ENCODE measurements at regions not wholly inside any gene's neighbourhood (a gene's known extent, or its start where the extent isn't known, plus 50 kb on each side); places are given as distances from the start of the nearest gene placed in this dataset.
"Not testable (repeated sequence)": the region's sequence is repeated elsewhere in the genome, so short reads cannot be mapped to it uniquely, and the experiment has no call there.

DNA sequence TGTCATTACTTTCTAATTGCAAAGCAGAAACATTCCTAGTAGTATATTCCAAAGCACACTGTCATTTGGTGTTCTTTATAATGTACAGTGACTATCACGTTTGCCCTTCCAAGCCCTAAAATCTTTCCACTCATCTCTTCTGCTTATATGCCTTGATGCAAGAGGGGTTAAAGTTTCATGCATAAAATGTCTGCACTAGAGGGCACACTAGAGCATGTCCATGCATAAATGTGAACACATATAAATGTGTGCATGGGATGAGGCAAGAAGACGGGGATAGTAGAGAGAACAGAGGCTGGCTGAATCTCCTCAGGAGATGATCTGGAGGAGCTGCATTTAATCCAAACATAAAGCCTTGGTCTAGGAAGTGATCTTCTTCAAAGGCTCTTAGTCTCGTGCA lies 352.8 kb downstream of the BCL2L11 start:
- in situ Hi-C loops (cut with MboI; ENCODE audit: low pct_unique_long_range_greater_than_20kb, low sequenced_read_pairs), result not testable (repeated sequence)

DNA sequence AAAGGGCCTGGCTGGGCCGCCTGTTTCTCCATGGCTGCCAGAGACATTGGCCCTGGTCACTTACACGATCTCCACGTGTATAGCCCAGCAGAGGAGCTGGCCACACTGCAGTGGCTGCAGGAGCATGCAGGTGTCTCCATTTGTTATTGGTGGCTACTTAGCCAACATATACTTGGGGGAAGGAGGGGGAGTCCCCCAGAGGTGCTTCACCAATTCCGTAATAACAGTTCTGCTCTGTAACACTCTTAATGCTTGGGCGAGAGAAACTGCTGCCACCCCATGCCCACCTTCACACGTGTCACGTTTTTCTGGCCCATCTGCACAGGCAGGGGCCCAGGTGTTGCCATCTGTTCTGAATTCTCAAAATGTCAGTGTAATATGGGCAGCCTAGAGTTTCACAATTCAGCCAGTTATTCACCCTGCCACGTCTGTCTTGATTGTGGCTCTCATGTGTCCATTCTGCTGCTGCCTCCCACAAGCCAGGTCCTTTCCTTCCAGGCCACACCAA lies 353.5 kb downstream of the BCL2L11 start:
- DNase-seq; in situ Hi-C loops (cut with MboI; ENCODE audit: low pct_unique_long_range_greater_than_20kb, low sequenced_read_pairs): not testable (repeated sequence)

More for the DNA sequence above, 352.8 kb downstream of the BCL2L11 start:
- not testable (repeated sequence) for DNase-seq

DNA sequence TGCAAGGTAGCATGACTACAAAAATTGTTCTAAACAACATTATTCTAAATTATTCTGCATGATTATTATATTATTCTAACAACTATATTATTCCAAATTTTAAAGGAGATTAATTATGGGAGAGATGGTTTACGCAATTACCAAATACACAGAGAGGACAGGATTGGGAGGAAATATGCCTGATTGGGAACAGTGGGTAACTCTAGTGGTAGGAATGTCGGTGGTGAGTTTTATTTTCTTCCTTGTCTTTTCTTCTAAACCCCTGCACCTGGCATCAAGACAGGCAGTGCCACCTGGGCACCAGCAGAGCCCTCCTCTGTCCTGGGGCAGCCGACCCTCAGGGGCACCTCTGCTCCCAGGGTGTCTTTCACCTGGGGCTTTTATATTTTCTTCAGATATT lies 357.6 kb downstream of the BCL2L11 start:
- DNase-seq; in situ Hi-C loops (cut with MboI; ENCODE audit: low pct_unique_long_range_greater_than_20kb, low sequenced_read_pairs): not testable (repeated sequence)

DNA sequence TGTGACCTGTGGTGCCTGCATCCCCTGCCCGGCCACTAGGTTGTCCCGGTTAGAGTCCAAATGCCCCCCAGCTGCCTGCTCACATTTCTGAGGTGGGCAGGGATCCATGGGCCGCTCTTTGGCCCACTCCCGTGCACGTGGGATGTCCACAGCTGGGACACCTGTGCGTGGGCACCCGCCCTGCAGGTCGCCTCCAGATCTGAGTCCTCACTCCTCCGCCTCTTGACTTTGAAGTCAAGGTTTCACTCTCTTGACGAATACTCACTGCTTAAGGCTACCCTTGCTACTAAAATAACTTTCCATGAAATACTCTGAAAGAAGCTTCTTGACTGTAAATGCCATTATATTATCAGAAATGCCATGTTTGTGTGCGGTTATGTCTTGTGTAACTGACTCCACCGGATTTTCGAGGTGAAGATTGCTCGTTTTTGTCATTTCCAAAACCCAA lies 358.2 kb downstream of the BCL2L11 start:
- in situ Hi-C loops (cut with MboI; ENCODE audit: low pct_unique_long_range_greater_than_20kb, low sequenced_read_pairs), result not testable (repeated sequence)
- DNase-seq, result peak; percentile 34

DNA sequence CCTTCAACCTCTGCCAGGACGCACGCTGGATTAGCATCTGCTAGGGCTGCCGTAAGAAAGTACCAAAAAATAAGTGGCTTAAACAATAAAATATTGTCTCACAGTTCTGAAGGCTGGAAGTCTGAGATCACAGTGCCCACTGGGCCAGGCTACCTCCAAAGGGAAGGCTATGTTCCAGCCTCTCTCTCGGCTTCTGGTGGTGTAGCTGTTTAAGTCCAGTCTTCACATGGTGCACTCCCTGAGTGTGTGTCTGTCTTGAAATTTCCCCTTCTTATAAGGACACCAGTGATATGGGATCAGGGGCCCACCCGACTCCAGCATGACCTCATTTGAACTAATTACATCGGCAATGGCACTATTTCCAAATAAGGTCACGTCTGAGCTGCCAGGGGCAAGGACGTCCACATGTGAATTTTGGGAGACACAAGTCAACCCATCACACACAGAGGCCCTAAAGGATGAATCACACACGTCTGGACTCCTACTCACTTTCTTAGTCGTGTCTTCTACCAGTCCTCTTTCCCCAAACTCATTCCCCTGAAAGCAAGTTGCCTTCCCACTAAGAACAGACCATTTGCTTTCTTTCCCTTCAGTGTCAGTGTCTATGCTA lies 359.4 kb downstream of the BCL2L11 start:
- in situ Hi-C loops (cut with MboI; ENCODE audit: low pct_unique_long_range_greater_than_20kb, low sequenced_read_pairs); DNase-seq: not testable (repeated sequence)

DNA sequence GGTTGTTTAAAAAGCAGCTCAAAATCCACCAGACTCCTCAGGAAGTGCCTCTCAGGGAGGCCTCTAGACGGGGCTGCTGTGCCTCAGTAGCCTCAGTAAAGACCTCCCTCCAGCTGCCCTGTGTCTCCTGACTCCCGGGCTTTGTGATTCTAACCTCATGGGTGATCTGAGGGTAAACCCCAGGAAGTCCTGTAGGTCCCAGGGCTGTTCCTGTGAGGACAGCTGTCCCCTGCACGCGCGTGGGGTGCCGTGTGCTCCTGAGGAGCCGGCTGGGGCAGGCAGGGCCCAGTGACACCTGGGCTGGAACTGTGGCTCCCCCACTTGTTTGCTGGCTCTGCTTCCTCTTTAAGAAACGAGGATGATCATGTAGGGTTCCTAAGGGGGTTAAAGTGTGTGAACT lies 359.9 kb downstream of the BCL2L11 start:
- in situ Hi-C loops (cut with MboI; ENCODE audit: low pct_unique_long_range_greater_than_20kb, low sequenced_read_pairs), result not testable (repeated sequence)

DNA sequence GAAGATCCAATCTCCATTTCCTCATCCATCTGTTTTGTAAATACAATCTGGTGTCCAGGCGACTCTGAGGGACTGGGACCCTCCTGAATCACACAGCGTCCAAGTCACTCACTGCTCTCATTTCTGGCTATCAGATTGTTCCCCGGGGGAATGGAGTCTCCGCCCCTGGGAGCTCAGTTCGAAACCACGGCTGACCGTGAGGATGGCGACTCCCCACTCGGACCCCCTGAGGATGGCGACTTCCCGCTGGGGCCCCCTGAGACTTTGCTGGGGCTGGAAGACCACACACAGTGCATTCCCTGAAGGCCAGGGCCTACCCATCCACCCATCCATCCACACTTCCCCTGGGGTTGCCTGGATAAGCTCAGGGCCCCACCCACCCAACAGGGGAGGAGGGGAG lies 360.5 kb downstream of the BCL2L11 start:
- DNase-seq; in situ Hi-C loops (cut with MboI; ENCODE audit: low pct_unique_long_range_greater_than_20kb, low sequenced_read_pairs): not testable (repeated sequence)

More for the DNA sequence above, 359.9 kb downstream of the BCL2L11 start:
- peak; percentile 45 for DNase-seq

DNA sequence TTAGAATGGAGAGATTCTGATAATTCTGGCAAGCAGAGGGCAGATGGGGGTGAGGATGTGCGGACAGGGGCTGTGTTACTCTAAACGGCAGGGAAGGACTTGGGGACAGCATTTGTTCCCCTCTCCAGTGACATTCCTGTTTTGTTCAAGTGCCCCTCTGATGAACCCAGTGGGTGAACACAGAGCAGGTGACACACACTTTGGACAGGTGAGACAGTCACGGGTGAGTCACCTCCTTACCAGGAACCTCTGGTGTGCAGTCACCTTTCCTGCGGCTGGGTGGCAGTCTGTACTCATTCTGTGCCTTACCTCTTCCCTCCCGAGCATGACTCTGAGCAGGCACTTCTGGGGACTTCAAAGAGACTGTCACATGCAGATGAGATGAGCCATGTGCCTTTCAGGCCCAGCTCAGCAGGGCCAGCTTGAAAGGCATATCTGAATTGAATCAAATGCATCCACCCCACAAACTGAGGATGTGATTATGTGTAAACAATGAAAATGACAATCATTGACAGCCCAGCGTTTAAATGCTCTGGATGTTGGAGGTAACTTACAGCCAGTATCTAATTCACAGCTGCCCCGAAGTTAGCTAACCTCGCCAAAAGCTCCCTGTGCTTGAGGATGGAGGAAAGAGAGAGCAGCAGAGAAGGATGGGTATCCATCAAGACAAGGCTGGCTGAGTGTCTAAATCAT lies 362.4 kb downstream of the BCL2L11 start:
- DNase-seq; in situ Hi-C loops (cut with MboI; ENCODE audit: low pct_unique_long_range_greater_than_20kb, low sequenced_read_pairs): not testable (repeated sequence)

DNA sequence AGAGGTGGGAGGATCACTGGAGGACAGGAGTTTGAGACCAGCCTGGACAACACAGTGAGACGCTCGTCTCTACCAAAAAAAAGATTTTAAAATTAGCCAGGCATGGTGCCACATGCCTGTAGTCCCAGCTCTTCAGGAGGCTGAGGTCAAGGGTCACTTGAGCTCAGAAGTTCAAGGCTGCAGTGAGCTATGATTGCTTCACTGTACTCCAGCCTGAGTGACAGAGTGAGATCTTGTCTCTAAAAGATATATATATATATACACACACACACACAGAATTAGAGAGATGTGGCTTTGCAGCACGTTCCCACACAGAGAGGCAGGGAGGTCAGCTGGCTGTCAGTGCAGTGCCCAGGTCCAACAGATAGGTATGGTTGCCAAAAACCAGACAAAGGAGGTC lies 363.4 kb downstream of the BCL2L11 start:
- in situ Hi-C loops (cut with MboI; ENCODE audit: low pct_unique_long_range_greater_than_20kb, low sequenced_read_pairs); DNase-seq: not testable (repeated sequence)

DNA sequence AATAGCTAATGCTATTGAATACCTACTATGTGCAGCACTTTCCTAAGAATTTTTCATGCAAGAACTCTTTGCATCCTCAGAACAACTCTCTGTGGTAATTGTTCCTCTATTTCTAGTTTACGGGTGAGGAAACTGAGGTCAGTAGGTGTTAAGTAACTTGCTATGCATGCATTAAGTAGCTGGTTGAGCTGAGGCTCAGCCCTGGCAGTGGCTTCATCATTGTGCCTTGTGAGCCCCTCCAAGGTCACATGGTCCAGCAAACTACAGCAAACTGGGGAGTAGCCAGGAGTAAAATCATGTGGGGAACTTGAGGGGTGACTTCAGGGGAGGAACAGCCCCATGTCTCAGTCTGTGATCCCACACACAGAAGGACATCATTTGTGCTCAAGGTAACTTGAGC lies 365.2 kb downstream of the BCL2L11 start:
- DNase-seq; in situ Hi-C loops (cut with MboI; ENCODE audit: low pct_unique_long_range_greater_than_20kb, low sequenced_read_pairs): not testable (repeated sequence)

DNA sequence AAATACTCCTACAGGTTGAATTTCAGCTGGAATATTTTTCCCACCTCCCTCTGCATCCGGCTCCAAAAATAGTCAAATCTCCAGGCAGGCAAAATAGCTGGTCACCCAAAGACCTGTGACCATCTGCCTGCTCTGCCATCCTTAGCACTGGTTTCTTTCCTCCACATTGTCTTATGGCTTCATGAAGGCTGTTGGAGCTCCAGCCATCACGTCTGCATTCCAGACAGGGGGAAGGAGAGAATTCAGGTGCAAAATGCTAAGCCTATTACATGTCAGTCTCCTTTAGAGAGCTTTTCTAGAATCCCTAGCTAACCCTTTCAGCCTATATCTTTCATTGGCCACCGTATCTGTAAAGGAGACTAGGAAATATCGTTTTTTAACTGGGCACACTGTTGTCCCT lies 367.7 kb downstream of the BCL2L11 start:
- in situ Hi-C loops (cut with MboI; ENCODE audit: low pct_unique_long_range_greater_than_20kb, low sequenced_read_pairs), result not testable (repeated sequence)

DNA sequence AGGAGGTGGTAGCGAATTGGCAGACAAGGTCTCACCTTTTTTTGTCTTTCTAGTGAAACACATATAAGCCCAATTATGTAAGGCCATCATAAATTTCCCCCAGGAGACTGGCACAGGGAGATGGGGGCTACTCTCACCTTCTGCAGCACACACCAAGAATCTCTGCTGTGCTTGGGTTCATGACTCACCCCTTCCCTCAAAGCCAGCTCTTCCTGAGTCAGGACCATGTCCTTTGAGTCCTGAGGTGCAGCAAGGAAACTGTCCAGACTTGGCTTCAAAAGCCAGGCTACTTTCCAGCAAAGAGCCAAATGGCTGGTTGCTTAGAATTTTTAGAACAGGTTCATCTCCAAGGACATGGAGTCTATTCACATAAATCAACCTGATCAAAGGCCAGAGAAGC lies 368.7 kb downstream of the BCL2L11 start:
- DNase-seq; in situ Hi-C loops (cut with MboI; ENCODE audit: low pct_unique_long_range_greater_than_20kb, low sequenced_read_pairs): not testable (repeated sequence)

More for the DNA sequence above, 367.7 kb downstream of the BCL2L11 start:
- DNase-seq, result not testable (repeated sequence)

DNA sequence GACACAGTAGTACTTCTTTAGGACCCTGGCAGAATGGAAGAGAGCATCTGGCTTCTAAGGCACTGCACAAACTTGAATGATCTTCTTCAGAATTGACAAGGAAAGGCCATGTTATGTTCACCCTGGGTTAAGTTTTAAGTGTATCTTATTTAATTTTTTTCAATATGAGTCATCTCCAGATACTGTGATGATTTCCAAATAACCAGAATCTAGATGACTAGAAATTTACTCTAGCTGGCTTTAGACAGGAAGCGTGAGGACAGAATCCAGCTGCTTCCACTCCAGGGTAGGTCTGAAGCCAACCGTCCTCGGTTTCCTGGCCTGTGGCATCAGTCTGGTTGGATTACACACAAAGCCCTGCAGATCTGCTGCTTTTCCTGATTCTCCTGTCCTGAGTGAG lies 370.5 kb downstream of the BCL2L11 start:
- DNase-seq; in situ Hi-C loops (cut with MboI; ENCODE audit: low pct_unique_long_range_greater_than_20kb, low sequenced_read_pairs): not testable (repeated sequence)

DNA sequence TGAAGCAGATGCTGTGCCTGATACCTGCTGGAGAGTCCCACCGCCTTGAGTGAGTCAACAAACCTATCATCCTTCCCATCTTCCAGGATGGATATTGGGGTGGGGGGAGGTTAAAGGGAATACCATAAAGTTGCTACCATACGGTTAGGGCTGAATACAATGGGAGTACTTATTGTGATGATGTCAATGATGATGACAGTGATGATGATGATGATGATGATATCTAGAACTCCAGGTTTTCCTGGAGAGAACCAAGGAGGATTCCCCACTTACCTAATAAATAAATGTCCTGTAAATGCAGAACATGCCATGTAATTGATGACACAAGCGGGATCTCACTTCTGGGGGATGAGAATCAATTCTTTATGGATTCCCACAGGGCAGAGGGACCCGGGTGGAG lies 370.9 kb downstream of the BCL2L11 start:
- DNase-seq; in situ Hi-C loops (cut with MboI; ENCODE audit: low pct_unique_long_range_greater_than_20kb, low sequenced_read_pairs): not testable (repeated sequence)

DNA sequence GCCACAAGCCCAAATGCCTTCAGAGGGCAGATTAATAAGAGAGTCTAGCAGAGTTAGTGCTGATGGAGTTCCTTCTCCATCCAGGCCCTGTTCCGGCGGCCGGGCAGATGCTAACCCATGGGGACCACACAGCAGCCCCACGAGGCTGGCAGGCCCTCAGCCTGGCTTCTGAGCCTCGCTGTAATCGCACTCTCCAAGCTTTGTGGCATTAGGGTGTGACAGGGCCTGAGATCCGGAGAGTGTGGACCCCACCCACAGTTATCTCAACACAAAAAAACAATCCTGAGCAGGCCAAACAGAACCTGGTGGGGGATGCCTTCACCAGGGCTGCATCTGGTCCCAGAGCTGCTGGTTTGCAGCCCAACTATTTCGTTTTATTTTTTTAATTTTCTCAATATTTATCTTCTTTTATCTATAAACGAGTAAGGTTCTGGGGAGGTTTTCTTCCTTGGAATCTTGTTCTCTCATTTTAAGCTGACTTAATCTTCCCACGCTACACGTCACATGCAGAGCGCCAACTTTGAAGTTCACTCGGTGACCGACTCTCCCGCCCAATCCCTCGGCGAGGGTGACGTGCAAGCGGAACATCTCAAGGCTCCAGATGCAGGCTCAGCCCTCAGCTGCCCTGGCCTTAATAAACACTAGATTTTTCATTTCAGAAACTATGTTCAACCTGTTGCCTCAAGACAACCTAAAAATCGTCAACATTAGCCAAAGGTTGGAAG lies 372.4 kb downstream of the BCL2L11 start:
- in situ Hi-C loops (cut with MboI; ENCODE audit: low pct_unique_long_range_greater_than_20kb, low sequenced_read_pairs); DNase-seq: not testable (repeated sequence)

DNA sequence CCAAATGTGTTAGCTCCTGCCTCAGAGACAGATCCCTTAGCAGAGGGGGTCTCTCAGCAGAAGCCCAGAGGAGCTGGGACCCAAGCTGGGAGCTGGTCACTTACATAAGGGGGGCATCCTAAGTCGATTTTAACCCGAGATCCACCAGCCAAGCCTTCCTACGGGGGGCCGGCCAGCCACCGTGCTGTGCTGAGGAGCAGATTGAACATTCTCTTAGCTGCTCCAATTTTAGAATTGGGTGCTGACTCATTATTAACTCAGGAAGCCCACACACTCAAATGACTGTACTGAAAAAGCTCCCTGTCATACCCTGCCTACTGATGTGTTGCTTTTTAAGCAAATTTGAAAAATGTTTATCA lies 373.0 kb downstream of the BCL2L11 start:
- in situ Hi-C loops (cut with MboI; ENCODE audit: low pct_unique_long_range_greater_than_20kb, low sequenced_read_pairs), result not testable (repeated sequence)
- peak; percentile 9 for DNase-seq

DNA sequence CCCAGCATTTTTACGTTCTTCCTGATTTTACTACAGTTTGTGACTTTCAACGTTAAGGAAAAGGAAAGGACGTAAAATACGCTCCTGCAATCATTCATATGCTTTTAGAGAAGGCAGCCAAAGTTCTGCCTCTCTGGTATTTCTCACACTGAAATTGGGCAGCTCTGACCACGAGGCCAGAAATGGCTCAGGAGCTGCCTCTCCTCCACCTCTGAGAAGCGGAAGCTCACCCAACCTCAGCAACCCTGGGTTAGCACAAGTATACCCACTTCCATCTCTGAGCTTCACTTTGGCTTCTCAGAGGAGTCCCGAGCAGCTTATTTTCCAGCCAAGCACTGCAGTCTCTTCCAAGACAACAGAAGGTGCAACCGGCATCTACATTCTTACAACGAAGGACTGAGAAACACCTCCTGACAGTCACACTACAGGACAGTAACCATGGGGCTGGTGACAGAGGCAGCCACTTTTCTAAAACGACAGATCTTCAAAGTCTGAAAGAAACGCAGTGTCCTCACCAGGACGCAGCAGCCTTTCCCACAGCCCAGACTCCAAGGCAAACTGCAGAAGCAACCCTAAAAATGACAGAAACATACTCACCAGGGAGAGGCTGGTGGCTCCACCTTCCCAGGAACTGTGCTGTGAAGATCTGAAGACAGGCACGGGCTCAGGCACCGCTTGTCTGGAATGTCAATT lies 373.7 kb downstream of the BCL2L11 start:
- DNase-seq; in situ Hi-C loops (cut with MboI; ENCODE audit: low pct_unique_long_range_greater_than_20kb, low sequenced_read_pairs): not testable (repeated sequence)

DNA sequence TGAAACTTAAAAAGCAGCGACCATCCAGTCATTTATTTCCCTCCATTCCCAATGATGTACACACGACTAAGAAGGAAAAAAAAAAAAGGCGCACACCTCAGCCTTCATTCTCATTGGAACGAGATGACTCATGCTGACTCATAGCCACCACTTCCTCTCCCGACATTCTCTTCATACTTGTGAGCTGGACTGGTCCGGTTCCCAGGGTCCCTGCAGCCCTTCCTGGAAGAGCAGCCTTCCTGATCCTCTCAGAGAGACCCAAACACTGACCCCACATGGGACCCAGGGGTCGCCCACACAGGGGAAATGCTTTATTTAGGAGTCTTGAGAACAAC lies 374.2 kb downstream of the BCL2L11 start:
- DNase-seq; in situ Hi-C loops (cut with MboI; ENCODE audit: low pct_unique_long_range_greater_than_20kb, low sequenced_read_pairs): not testable (repeated sequence)

DNA sequence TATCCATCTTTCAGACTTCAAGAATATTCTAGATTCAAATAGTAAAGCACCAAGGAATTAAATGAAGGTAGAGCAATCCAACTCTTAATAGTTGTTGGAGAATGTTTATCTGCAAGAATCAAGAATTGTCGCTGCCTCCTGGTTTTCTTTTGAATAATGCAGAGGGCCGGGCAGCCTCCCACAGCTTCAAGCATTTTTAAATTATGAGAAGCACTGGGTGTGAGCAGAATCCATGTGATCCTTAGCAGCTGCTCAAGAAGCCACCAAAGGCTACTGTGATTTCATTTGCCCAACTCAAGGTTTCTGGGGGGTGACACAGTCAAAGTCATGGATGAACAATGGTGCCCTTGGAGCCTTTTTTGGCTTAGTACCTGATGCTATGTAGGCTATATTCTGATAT lies 374.9 kb downstream of the BCL2L11 start:
- DNase-seq; in situ Hi-C loops (cut with MboI; ENCODE audit: low pct_unique_long_range_greater_than_20kb, low sequenced_read_pairs): not testable (repeated sequence)
